ENCODE measurements at regions not wholly inside any gene's neighbourhood (a gene's known extent, or its start where the extent isn't known, plus 50 kb on each side); places are given as distances from the start of the nearest gene placed in this dataset.
"Not testable (repeated sequence)": the region's sequence is repeated elsewhere in the genome, so short reads cannot be mapped to it uniquely, and the experiment has no call there.

DNA sequence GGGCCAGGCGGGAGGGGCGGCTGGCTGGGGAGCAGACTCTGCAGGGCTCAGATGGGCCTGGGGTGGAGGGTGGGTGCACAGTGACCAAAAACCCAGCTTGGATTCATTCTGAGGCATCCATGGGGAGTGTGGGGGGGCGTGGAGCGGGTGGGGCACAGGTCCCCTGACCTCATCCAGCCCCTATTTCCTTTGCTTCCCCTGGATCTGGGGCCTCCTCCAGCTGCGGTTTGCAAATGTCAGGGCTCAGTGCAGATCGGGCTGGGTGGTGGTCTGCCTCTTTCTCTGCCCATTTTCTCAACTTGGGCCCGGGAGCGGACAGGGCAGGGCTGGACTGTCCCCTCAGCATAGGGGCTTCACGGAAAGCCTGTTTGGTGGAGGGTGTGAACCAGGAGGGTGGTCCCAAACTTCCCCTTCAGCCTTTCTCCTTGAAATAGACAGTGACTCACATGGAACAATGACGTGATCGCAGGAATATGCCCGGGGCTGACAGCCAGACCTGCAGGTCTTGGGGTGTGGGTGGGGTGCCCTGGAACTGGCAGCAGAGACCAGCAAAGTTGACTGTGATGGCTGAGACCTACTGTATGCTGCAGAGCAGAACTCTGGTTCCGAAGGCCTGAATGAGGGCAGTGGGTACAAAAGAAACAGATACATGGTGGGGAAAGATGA lies 72.9 kb upstream of the PODXL start:
- DNase-seq = no peak

DNA sequence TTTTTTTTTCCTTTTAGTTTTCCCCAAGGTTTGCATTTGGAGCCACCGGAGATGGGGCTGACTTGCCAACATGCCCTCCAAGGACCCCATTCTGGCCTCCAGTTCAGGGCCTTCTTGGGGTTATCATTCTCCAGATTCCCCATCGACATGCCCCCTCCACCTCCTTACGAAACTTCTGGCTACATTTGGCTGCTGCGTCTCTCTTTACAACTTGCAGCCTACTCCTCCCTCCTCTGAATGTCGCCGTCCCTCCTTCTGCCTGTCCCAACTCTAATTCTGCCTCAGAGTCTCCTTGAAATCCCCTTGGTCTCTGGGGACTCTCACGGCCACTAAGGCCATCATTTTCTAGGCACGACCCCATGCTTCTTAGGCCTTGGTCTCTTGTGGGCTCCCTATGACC lies 72.2 kb upstream of the PODXL start:
- DNase-seq = no peak

DNA sequence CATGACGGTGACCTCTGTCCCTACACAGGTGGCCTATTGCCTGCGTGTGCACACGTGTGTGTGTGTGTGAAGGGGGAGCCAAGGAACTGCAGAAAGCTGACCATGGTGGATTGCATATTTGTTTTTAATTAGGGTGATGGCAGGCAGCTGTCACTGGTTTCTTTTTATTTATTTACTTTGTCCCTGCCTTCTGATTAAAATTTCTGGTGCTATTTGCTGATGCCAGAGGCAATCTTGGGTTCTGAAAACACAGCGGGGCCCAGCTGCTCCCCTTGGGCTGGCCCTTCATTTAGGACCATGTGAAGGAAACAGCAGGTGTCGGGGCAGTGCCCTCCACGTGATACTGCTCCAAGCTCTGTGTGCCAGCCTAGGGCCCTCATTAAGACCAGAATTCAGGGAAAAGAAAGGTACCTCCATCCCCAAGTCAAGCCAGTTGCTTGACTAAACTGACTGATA lies 71.3 kb upstream of the PODXL start:
- DNase-seq = no peak

DNA sequence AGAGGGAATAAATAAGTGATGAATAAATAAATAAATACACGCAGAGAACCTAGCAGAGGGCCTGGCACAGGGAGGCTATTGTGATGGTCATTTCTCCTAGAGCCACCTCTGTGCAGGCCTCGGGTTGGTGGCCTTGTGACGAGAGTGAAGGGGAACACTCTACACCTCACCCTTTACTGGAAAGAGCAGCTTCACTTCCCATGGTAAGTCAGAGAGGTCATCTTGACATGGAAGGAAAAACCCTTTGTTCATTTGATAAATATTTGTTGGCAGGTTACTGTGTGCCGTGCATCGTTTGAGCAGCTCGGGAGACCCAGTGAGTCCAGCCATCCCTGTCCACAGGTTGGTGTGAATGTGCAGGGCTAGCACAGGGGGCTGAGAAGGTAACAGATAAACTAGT lies 70.2 kb upstream of the PODXL start:
- DNase-seq = no peak

DNA sequence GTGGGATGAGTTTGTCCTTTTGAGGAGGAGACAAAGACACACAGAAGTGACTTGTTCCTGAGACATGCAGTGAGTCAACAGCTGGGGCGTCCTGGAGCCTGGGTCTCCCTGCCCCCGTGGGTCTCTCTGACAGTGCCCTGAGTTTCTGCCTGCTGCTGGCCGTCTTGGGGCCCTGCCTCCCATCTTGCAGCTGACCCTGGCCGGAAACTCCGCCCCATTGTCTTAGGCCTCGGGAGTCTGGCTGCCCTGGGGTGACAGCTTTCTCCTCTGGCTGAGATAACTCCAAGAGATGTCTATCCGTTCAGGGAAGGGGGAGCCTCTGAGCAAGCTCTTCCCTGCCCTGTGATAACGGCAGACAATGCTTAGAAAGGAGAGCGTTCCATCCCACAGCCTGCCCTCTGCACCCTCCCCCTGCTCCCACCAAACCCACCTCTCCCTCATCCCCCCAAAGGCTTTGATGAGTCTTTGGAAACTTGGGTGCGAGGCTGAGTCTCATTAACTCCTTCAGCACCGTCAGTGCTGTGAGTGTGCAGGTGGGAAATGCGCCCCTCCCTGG lies 69.5 kb upstream of the PODXL start:
- no peak for DNase-seq

DNA sequence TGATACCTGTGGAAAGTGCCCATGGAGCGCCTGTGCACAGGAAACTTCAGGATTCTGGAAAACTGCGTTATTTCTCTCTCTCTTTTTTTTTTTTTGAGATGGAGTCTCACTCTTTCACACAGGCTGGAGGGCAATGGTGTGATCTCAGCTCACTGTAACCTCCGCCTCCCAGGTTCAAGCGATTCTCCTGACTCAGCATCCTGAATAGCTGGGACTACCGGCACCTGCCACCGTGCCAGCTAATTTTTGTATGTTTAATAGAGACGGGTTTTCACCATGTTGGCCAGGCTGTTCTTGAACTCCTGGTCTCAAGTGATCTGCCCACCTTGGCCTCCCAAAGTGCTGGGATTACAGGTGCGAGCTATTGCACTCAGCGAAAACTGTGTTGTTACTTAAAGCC lies 68.9 kb upstream of the PODXL start:
- DNase-seq = not testable (repeated sequence)

DNA sequence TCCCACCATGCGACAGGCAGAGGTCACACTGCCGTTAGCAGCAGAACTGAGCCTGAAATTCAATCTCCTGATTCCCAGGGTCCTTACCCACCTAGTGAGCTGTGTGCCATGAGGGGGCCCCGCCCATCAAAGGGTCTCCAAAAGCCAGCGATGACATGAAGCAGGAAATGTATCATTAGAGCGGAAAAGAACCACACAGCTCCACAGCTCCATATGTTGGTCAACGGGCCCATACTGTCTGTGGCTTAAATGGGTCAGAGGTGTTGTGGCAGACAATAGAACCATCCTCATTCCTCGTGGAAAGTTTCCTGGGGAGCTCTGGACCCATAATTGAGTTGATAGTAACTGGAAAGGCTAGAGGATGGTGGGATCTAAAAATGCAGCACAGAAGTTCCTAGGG lies 68.1 kb upstream of the PODXL start:
- DNase-seq = no peak

DNA sequence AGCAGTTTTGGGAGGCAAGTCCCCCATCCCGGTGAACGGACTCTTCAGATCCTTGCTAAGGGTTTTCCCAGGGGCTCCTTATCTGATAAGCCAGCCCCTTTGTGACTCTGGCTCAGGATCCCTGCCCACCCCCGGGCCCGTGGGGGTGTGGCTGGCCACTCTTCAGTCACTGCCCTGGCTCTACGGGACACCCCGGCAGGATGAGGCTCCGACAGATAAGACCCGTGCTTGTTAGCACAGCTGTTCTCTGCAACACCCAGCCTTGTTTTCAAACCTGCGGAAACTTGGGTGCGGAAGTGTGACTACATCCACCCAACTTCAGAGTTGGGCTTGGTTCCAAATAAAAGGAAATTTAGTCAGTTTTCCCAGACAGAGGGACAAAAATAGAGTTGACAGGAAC lies 66.7 kb upstream of the PODXL start:
- no peak for DNase-seq

DNA sequence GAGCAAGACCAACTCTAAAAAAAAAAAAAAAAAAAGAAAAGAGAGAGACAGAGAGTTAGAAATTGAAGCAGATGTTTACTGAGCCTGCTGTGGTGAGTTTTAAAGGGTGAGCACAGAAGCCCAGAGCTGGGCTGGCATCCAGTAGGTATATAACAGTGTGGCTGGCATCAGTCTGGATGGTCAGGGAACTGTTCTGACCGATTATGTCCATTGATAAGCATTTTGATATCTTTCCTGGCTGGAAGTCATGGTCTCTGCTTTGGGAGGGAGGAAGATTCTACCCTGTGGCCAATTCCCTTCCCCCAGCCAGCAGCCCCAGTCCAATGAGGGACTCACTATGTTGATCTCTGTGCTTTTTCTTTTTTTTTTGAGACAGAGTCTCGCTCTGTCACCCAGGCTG lies 65.2 kb upstream of the PODXL start:
- DNase-seq = no peak

DNA sequence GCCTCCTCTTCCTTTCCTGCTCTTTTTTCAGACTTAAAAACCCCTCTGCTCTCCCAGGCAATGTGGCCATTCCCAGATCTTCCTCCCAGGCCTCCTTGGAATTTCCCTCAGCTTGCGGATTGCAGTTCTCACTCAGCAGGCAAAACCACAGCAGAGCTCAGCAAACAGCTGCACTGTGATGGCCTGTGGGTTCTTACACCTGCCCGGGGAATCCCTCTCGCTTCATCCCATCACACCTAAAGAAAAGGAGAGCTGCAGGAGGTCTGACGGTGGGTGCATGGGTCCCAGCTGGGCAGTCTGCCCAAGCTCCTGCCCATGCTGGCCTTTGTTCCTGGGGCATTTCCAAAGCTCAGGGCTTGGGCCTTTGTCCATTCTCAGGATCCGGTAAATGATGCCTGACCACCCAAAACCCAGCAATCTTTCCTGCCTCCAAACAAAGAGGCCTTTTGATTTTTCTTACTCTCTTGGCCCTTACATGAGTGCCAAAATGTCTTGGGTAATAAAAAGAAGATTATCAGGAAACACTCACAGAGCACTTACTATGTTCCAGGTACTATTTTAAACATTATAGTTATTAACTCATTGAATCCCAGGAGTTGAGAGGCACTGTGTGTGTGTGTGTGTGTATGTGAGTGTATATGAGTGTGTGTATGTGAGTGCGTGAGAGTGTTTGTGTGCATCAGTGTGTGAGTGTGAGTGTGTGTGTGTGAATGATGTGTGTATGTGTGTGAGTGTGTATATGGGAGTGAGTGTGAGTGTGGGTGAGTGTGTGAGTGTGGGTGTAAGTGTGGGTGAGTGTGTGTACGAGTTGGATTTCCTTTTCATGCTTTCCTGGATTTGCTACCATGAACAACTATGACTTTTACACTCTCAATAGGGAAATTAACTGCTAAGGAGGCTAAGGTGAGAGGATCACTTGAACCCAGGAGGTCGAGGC lies 64.5 kb upstream of the PODXL start:
- DNase-seq = no peak

DNA sequence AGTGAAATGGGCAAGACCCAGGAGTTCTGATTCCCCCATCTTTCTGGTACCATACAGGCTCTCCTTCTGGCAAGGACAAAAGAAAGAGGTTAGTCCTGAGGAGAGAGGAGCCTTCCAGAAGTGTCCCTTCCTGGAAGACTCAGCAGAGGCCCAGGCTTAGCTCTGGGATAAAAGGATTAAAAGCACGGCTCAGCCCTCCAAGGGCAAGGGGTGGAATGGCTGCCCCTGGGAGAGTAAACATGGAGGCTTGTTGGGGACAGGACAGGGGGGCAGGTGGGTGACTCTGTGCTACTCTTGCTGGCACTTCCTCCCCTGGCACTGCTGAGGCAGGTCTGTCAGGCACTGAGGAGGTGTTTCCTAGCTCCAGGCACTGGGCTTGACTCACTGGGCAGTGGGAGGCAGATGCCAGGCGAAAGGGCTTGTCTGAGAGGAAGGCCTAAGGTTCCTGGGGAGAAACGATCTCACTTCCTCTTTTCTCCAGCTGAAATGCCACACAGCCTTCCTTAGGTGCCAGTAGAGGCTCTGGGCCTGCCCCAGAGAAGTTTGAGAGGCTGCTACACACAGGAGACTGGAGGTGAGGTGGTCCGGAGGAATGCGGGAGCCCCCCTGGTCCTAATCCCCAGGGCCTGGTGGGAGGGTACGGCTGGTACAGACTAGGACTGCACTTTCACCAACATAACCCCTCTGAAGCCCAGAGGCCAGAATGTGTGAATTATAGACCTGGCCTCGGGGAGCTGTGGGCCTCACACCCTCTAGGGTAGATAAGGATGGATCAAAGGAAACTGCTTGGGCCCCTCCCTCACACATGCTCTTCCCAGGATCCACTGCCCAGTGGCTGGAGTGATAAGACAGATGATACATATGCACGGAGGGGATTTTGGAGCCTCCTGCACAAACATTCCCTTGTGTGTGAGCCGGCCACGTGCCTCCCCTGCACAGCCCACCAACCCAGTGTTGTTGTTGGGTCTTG lies 63.2 kb upstream of the PODXL start:
- no peak for DNase-seq

DNA sequence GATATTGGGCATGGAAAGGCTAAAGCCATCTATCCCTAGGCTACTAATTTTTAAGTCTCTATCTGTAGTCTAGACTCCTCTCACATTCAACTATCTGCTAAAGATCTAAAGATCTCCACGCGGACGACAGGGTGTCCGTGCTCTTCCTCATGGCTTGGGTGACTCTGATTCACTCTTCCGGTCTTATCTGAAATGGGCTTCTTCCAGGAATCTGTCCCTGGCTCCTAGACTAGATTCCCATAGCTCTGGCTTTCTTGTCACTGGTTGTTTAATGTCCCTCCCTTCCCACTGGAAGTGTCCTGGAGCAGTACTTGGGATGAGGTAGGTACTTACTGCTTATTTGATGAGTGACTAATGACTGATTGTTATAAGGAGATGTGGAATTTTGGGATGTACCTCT lies 62.0 kb upstream of the PODXL start:
- DNase-seq = no peak

DNA sequence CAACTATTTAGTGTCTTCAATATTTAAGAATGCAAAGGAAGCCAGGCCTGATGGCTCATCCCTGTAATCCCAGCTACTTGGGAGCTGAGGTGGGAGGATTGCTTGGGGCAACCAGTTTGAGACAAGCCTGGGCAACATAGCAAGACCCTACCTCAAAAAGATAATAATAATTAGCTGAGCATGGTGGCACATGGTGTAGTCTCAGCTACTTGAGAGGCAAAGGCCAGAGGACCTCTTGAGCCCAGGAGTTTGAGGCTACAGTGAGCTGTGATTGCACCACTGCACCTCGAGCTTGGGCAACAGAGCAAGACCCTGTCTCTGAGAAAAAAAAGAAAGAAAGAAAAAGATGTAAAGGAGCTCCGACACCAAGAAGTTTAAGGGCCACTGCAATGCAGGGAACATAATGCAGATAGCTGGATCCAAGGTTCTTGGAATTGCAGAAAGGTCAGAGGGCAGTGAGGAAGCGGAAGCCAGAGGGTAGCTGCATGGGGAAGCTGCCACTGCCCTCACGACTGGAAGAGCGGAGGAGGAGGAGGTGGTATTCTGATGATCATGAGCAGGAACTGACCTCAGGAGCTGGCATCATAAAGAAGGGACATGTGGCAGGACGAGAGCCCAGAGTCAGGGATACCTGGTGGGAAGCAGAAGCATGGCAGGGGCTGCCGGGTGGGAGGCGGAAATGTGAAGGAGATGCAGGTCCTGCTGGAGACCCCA lies 60.2 kb upstream of the PODXL start:
- no peak for DNase-seq

DNA sequence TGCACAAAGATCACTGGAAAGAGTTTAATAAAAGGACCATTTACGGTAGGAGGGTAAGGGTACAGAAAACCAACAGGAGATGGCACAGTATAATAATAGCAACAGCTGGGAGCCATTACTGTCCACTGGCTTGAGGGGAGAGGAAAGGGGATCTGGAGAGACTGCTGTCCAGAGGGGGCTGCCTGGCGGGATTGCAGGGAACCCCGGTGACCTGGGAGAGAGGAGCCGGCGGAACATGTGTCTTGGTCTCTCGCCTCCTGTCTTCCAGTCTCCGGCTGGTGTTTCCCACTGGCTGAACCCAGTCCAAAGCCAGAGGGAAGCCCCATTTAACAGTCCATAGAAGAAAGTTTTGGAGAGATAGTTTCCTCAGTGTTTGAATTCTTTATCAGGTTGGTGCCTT lies 57.5 kb upstream of the PODXL start:
- DNase-seq = no peak

DNA sequence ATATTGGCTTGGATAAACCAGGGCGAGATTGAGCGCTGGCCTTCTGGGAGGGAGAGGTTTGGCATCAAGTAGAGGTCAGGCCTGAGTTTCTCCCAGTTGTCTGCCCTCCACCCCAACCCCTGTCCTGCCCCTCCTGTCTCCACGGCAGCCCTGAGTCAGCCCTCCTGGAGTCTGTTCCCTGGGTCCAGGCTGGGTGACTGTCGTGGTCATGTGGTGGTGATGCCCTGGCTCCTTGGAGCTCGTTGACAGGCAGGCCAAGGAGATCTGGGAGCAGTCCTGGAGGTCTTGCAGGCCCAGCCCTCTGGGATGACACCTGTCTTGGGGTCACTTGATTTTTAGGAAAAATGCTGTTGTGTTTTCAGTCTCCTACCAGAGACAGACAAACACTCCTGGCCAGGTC lies 53.6 kb upstream of the PODXL start:
- DNase-seq = no peak

DNA sequence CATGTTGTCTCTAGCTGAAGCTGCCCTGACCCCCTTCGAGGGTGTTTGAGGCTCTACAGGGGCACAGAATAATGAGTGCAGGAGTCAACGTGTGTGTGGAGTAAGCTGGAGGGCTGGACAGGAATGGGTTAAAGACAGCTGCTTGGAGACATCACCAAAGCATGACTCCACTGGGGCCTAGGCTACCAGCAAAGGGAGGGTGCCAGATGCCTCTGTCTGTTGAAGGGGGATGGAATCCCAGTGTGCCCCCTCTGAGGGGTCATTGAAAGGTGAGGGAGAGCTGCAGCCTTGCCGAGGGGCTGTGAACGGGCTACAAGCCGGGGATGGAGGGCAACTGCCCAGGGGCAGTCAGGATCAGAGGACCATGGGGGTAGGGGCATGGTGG lies 51.7 kb upstream of the PODXL start:
- DNase-seq = no peak

DNA sequence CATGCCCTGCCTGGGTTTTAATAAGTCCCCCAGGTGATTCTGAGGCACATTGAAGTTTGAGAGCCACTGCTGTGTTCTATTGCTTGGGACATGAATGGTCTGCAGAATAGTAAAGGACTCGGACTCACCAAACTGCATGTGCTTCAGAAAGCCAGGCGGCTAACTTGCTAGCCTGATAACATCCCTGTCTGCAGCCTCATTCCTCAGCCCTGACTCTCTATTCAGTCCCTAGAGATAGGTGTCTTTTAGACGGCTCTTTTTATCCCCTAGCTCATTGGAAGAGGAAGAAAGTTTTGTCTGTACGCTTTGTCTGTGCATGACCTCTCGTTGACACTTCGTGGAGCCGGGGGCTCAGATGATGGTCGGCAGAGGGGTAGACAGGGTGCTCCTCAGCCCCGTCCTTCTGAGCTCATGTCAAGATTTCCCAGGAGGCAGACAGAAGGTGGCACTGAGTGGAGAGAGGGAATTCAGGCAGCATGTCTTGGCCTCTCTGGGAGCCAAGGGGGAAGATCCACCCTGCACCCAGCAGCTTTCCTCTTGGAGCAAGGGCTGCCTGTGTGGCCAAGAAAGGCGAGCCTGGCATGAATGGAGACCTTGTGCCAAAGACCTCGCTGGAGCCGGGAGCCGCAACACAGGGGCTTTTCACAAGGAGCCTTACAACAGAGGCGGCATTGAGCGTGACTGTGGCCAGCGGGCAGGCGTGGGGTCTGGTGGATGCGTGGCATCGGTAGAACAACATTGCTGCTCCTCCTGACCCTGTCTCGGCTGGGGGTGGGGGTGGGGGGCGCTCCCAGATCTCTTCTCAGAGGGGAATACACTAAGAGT lies 51.1 kb upstream of the PODXL start:
- DNase-seq = no peak

DNA sequence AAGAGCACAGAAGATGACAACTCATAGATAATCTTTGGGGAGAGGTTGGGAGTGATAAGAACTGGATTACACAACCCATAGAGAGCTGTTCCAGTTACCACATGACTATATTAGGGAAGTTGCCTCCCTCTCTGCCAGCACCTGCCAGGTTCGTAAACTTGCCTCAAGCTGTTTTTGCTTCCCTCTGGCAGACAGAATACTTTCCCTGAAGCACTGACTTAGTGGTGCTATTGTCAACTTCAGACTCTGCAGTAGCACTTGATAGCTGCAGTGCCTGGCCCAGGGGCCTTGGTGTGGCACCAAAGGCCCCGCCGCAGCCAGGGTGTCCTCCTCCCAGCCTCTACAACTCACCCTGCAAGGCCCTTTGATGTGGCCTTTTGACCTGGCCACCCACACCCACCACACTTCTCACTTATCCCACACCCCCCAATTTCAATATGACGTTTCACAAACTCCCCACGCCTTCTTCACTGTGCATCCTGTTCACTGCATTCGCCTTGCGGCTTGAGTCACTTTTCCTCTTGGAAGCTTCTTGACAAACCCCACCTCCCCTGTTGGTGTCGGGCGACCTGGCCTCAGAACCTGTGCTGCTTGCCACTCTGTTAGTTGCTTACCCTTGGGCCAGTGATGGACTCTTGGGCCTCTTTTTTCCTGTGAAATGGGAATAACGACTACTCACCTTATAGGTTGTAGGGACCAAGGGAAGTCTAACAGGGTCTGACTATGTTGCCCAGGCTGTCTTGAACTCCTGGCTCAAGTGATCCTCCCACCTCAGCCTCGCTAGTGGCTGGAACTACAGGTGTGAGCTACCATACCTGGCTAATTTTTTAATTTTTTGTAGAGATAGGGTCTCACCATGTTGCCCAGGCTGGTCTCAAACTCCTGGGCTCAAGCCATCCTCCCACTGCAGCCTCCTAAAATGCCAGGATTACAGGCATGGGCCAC lies 50.2 kb upstream of the PODXL start:
- DNase-seq = no peak
